HEK293 (cell line): ENCODE measurements at regions not wholly inside any gene's neighbourhood (a gene's known extent, or its start where the extent isn't known, plus 50 kb on each side); places are given as distances from the start of the nearest gene placed in this dataset.
"Not testable (repeated sequence)": the region's sequence is repeated elsewhere in the genome, so short reads cannot be mapped to it uniquely, and the experiment has no call there.

ENCODE experiments used
- FEZF1 ChIP-seq: fragments of 450-650 bp; formaldehyde crosslinking; IDR thresholded peaks from 2 replicates; pipeline ENCODE4 v1.5.1; 2016; ENCODE audit warnings: missing biosample characterization, missing genetic modification characterization
- IKZF3 ChIP-seq: fragments of 450-650 bp; IDR thresholded peaks from 2 replicates; pipeline ENCODE4 v1.5.0; 2018; ENCODE audit warnings: missing biosample characterization, mild to moderate bottlenecking, missing genetic modification characterization, moderate library complexity
- YY1 ChIP-seq: fragments of 450-650 bp; formaldehyde crosslinking; IDR thresholded peaks from 2 replicates; pipeline ENCODE4 v1.5.1; 2018; ENCODE audit warnings: missing biosample characterization, missing genetic modification characterization
- ZBTB21 ChIP-seq: fragments of 450-650 bp; formaldehyde crosslinking; IDR thresholded peaks from 2 replicates; pipeline ENCODE4 v1.5.1; 2017; ENCODE audit warnings: missing biosample characterization, missing genetic modification characterization
- ZNF112 ChIP-seq: fragments of 450-650 bp; formaldehyde crosslinking; IDR thresholded peaks from 2 replicates; pipeline ENCODE4 v1.5.0; 2017; ENCODE audit warnings: missing biosample characterization, missing genetic modification characterization
- ZNF324 ChIP-seq: fragments of 450-650 bp; formaldehyde crosslinking; IDR thresholded peaks from 2 replicates; pipeline ENCODE4 v1.5.1; 2016; ENCODE audit warnings: missing biosample characterization, missing genetic modification characterization
- ZNF660 ChIP-seq: fragments of 450-650 bp; IDR thresholded peaks from 2 replicates; pipeline ENCODE4 v1.5.1; 2018; ENCODE audit warnings: missing biosample characterization, mild to moderate bottlenecking, missing genetic modification characterization
- TF ChIP-seq, protein P1 (sequence below): fragments of 450-650 bp; formaldehyde crosslinking; IDR thresholded peaks from 2 replicates; pipeline ENCODE4 v1.5.1; 2016; ENCODE audit warnings: missing biosample characterization, missing genetic modification characterization
- TF ChIP-seq, protein P2 (sequence below): fragments of 450-650 bp; formaldehyde crosslinking; IDR thresholded peaks from 2 replicates; pipeline ENCODE4 v1.5.1; 2016; ENCODE audit warnings: missing biosample characterization, missing genetic modification characterization
- TF ChIP-seq, protein P3 (sequence below): IDR thresholded peaks from 2 replicates; pipeline ENCODE4 v1.6.1; 2011; ENCODE audit warnings: mild to moderate bottlenecking, low read depth, low read length, borderline replicate concordance
- TF ChIP-seq, protein P4 (sequence below): fragments of 450-650 bp; formaldehyde crosslinking; IDR thresholded peaks from 2 replicates; pipeline ENCODE4 v1.5.1; 2016; ENCODE audit warnings: missing biosample characterization, missing genetic modification characterization

DNA sequence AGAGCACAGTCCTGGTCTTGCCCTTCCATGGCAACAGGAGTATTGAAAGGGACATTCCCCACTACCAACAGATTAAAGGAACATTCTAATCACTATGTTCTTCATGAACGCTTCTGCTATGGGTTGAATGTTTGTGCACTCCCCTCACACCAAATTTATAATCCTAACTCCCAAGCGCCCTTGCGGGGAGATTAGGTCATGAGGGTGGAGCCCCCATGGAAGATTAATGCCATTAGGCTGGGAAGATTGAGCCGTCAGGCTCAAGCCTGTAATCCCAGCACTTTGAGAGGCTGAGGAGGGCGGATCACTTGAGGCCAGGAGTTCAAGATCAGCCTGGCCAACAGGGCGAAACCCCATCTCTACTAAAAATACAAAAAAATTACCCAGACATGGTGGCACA, 538.8 kb upstream of the CADM1 start:
- TF ChIP-seq, protein P1, sequence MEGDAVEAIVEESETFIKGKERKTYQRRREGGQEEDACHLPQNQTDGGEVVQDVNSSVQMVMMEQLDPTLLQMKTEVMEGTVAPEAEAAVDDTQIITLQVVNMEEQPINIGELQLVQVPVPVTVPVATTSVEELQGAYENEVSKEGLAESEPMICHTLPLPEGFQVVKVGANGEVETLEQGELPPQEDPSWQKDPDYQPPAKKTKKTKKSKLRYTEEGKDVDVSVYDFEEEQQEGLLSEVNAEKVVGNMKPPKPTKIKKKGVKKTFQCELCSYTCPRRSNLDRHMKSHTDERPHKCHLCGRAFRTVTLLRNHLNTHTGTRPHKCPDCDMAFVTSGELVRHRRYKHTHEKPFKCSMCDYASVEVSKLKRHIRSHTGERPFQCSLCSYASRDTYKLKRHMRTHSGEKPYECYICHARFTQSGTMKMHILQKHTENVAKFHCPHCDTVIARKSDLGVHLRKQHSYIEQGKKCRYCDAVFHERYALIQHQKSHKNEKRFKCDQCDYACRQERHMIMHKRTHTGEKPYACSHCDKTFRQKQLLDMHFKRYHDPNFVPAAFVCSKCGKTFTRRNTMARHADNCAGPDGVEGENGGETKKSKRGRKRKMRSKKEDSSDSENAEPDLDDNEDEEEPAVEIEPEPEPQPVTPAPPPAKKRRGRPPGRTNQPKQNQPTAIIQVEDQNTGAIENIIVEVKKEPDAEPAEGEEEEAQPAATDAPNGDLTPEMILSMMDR, result not testable (repeated sequence)
- TF ChIP-seq, protein P2, sequence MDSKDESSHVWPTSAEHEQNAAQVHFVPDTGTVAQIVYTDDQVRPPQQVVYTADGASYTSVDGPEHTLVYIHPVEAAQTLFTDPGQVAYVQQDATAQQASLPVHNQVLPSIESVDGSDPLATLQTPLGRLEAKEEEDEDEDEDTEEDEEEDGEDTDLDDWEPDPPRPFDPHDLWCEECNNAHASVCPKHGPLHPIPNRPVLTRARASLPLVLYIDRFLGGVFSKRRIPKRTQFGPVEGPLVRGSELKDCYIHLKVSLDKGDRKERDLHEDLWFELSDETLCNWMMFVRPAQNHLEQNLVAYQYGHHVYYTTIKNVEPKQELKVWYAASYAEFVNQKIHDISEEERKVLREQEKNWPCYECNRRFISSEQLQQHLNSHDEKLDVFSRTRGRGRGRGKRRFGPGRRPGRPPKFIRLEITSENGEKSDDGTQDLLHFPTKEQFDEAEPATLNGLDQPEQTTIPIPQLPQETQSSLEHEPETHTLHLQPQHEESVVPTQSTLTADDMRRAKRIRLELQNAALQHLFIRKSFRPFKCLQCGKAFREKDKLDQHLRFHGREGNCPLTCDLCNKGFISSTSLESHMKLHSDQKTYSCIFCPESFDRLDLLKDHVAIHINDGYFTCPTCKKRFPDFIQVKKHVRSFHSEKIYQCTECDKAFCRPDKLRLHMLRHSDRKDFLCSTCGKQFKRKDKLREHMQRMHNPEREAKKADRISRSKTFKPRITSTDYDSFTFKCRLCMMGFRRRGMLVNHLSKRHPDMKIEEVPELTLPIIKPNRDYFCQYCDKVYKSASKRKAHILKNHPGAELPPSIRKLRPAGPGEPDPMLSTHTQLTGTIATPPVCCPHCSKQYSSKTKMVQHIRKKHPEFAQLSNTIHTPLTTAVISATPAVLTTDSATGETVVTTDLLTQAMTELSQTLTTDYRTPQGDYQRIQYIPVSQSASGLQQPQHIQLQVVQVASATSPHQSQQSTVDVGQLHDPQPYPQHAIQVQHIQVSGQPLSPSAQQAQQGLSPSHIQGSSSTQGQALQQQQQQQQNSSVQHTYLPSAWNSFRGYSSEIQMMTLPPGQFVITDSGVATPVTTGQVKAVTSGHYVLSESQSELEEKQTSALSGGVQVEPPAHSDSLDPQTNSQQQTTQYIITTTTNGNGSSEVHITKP, result not testable (repeated sequence)
- TF ChIP-seq IKZF3 (tag by site-specific recombination); FEZF1 (tag by site-specific recombination); YY1 (tag by site-specific recombination); ZNF324 (tag by site-specific recombination); ZNF660; ZBTB21; ZNF112 (tag by site-specific recombination): not testable (repeated sequence)
- TF ChIP-seq, protein P3, sequence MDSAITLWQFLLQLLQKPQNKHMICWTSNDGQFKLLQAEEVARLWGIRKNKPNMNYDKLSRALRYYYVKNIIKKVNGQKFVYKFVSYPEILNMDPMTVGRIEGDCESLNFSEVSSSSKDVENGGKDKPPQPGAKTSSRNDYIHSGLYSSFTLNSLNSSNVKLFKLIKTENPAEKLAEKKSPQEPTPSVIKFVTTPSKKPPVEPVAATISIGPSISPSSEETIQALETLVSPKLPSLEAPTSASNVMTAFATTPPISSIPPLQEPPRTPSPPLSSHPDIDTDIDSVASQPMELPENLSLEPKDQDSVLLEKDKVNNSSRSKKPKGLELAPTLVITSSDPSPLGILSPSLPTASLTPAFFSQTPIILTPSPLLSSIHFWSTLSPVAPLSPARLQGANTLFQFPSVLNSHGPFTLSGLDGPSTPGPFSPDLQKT, result not testable (repeated sequence)
- TF ChIP-seq, protein P4, sequence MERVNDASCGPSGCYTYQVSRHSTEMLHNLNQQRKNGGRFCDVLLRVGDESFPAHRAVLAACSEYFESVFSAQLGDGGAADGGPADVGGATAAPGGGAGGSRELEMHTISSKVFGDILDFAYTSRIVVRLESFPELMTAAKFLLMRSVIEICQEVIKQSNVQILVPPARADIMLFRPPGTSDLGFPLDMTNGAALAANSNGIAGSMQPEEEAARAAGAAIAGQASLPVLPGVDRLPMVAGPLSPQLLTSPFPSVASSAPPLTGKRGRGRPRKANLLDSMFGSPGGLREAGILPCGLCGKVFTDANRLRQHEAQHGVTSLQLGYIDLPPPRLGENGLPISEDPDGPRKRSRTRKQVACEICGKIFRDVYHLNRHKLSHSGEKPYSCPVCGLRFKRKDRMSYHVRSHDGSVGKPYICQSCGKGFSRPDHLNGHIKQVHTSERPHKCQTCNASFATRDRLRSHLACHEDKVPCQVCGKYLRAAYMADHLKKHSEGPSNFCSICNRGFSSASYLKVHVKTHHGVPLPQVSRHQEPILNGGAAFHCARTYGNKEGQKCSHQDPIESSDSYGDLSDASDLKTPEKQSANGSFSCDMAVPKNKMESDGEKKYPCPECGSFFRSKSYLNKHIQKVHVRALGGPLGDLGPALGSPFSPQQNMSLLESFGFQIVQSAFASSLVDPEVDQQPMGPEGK (tag by site-specific recombination), result not testable (repeated sequence)
